ENCODE measurements at regions not wholly inside any gene's neighbourhood (a gene's known extent, or its start where the extent isn't known, plus 50 kb on each side); places are given as distances from the start of the nearest gene placed in this dataset.

- DNase-seq: no peak
- 73% methylated on average over 5 of the region's 5 CpGs for WGBS (ENCODE audit: low lambda C conversion rate)
Measured at GRCh38 chr2:62568983-62569837, 63.2 kb upstream of the TMEM17 start.

GRCh38 chr2:62568074-62568473 is 62.1 kb upstream of the TMEM17 start:
- Histone ChIP-seq H2AFZ (ENCODE audit: low read depth) (peak overlapping the region; percentile 53; the same call in 1 of the 2 replicates), H3K4me2 (peak overlapping the region; percentile 5; the same call in 1 of the 2 replicates), H3K27ac (ENCODE audit: low read depth in 2 of 2, low read length in 1 of 2) (peak overlapping the region in 1 of 2 experiments; percentile 50; a peak in 2 of 4 replicates), H3K79me2 (ENCODE audit: insufficient read depth) (no peaks in the 10 kb centered on the region), H3K4me1 (ENCODE audit: control insufficient read depth in 1 of 2, insufficient read depth in 2 of 2, low read depth in 1 of 2, low read length in 1 of 2) (0 out of 4 replicates have a peak, but pooled peaks cover 0 to under 1% of the 10 kb centered on the region in 2 experiments), H4K20me1 (ENCODE audit: insufficient read depth) (no peaks in the 10 kb centered on the region), H3K36me3 (replicated peaks in 1 of 2; ENCODE audit: control insufficient read depth in 1 of 2, insufficient read depth in 2 of 2, low read length in 1 of 2) (no peaks in the 10 kb centered on the region), H3K27me3 (ENCODE audit: insufficient read depth) (no peaks in the 10 kb centered on the region), H3F3A (replicated peaks; ENCODE audit: insufficient read depth) (no peaks in the 10 kb centered on the region), H3K9ac (no peak overlapping the region), H3K9me3 (no peaks in the 10 kb centered on the region), H3K4me3 (ENCODE audit: low read depth in 2 of 2, low read length in 1 of 2) (no peak overlapping the region), H3K9me2 (no peaks in the 10 kb centered on the region)
- CTCF ChIA-PET: no interaction called here
- WGBS (ENCODE audit: low lambda C conversion rate): 17% methylated on average over 1 of the region's 1 CpG
- no peak for DNase-seq
- TF ChIP-seq NFIC (IDR thresholded peaks at IDR 0.05; ENCODE audit: borderline replicate concordance): peak; percentile 70; the same call in 1 of the 2 replicates
- TF ChIP-seq GATA2 (CRISPR knock-in tag; IDR thresholded peaks at IDR 0.05): no peak
- TF ChIP-seq, protein P1, sequence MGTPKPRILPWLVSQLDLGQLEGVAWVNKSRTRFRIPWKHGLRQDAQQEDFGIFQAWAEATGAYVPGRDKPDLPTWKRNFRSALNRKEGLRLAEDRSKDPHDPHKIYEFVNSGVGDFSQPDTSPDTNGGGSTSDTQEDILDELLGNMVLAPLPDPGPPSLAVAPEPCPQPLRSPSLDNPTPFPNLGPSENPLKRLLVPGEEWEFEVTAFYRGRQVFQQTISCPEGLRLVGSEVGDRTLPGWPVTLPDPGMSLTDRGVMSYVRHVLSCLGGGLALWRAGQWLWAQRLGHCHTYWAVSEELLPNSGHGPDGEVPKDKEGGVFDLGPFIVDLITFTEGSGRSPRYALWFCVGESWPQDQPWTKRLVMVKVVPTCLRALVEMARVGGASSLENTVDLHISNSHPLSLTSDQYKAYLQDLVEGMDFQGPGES (IDR thresholded peaks at IDR 0.05; ENCODE audit: low read depth, low read length): no peak
- no peak for TF ChIP-seq RFX5 (IDR thresholded peaks at IDR 0.05; ENCODE audit: low read length)
- TF ChIP-seq ZBTB33 (IDR thresholded peaks at IDR 0.05; ENCODE audit: borderline replicate concordance, low read depth): no peak
- TF ChIP-seq SIN3A (IDR thresholded peaks at IDR 0.05; ENCODE audit: borderline replicate concordance, low read depth, low read length): no peak
- TF ChIP-seq PBX3 (IDR thresholded peaks at IDR 0.05): peak; percentile 77
- no peak for TF ChIP-seq EZH2phosphoT487 (IDR thresholded peaks at IDR 0.05; ENCODE audit: borderline replicate concordance, low read depth)
- TF ChIP-seq JUND (IDR thresholded peaks at IDR 0.05): no peak
- TF ChIP-seq NRF1 (IDR thresholded peaks at IDR 0.05; ENCODE audit: low read depth, low read length): no peak
- POLR2A ChIA-PET: no interaction called here

More at GRCh38 chr2:62568983-62569837, 63.2 kb upstream of the TMEM17 start:
- H3K79me2 ChIP-seq (ENCODE audit: insufficient read depth): no peaks in the 10 kb centered on the region
- no peaks in the 10 kb centered on the region for H3K9me2 ChIP-seq
- no peaks in the 10 kb centered on the region for H3K9me3 ChIP-seq
- no peak overlapping the region for H3K9ac ChIP-seq
- POLR2A ChIA-PET: no interaction called here
- no peak overlapping the region for H3K4me2 ChIP-seq
- no peaks in the 10 kb centered on the region for H3K27me3 ChIP-seq (ENCODE audit: insufficient read depth)
- H3K4me3 ChIP-seq (ENCODE audit: low read depth in 2 of 2, low read length in 1 of 2): no peak overlapping the region
- no peaks in the 10 kb centered on the region for H3K36me3 ChIP-seq (replicated peaks in 1 of 2; ENCODE audit: control insufficient read depth in 1 of 2, insufficient read depth in 2 of 2, low read length in 1 of 2)
- no peak overlapping the region for H2AFZ ChIP-seq (ENCODE audit: low read depth)
- no peaks in the 10 kb centered on the region for H3F3A ChIP-seq (replicated peaks; ENCODE audit: insufficient read depth)
- TF ChIP-seq EZH2phosphoT487 (IDR thresholded peaks at IDR 0.05; ENCODE audit: borderline replicate concordance, low read depth) (no peak), TEAD4 (IDR thresholded peaks at IDR 0.05; ENCODE audit: borderline replicate concordance, insufficient read depth) (no peak)
- TF ChIP-seq, protein P2, sequence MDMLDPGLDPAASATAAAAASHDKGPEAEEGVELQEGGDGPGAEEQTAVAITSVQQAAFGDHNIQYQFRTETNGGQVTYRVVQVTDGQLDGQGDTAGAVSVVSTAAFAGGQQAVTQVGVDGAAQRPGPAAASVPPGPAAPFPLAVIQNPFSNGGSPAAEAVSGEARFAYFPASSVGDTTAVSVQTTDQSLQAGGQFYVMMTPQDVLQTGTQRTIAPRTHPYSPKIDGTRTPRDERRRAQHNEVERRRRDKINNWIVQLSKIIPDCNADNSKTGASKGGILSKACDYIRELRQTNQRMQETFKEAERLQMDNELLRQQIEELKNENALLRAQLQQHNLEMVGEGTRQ (IDR thresholded peaks at IDR 0.05; ENCODE audit: borderline replicate concordance, low read depth, low read length): no peak
- CTCF ChIA-PET: interaction anchor here (1.4 kb wide), 1 partner anchor 113 kb away, joined by 3 read pairs; no protein-coding TSS in a partner anchor
- H3K27ac ChIP-seq (ENCODE audit: low read depth in 2 of 2, low read length in 1 of 2): no peak overlapping the region
- 0 out of 4 replicates have a peak, but pooled peaks cover 0 to 6% of the 10 kb centered on the region in 2 experiments for H3K4me1 ChIP-seq (ENCODE audit: control insufficient read depth in 1 of 2, insufficient read depth in 2 of 2, low read depth in 1 of 2, low read length in 1 of 2)
- no peaks in the 10 kb centered on the region for H4K20me1 ChIP-seq (ENCODE audit: insufficient read depth)

Measured in SK-N-SH (cell line).